GM19324 (cell line): ENCODE measurements at regions not wholly inside any gene's neighbourhood (a gene's known extent, or its start where the extent isn't known, plus 50 kb on each side); places are given as distances from the start of the nearest gene placed in this dataset.

Source experiments
- ATAC-seq: cut with Tn5 transposase; IDR thresholded peaks from one replicate; pipeline ENCODE4 v1.9.1; 2021; ENCODE audit warnings: mild to moderate bottlenecking, moderate library complexity; ENCODE audit not compliant: unreplicated experiment, low FRiP score

- no peak for ATAC-seq
These were observed 84.0 kb upstream of the TMEFF2 start for GRCh38 chr2:192278701-192279100.

- ATAC-seq = no peak
These were observed 82.9 kb upstream of the TMEFF2 start for GRCh38 chr2:192277494-192278109.

- ATAC-seq = no peak
These were observed 80.9 kb upstream of the TMEFF2 start for GRCh38 chr2:192275632-192276031.

- ATAC-seq = no peak
These were observed 72.8 kb upstream of the TMEFF2 start for GRCh38 chr2:192267484-192267883.

- ATAC-seq = no peak
These were observed 71.0 kb upstream of the TMEFF2 start for GRCh38 chr2:192265751-192266150.

GRCh38 chr2:192254444-192254843, 59.7 kb upstream of the TMEFF2 start:
- ATAC-seq = no peak

GRCh38 chr2:192253692-192254091, 59.0 kb upstream of the TMEFF2 start:
- no peak for ATAC-seq

- no peak for ATAC-seq
These were observed 56.2 kb upstream of the TMEFF2 start for GRCh38 chr2:192250961-192251360.

- ATAC-seq = no peak
These were observed 52.7 kb upstream of the TMEFF2 start for GRCh38 chr2:192247456-192247855.

GRCh38 chr2:192246297-192246696, 51.6 kb upstream of the TMEFF2 start:
- ATAC-seq = no peak

GRCh38 chr2:192245329-192245728, 50.6 kb upstream of the TMEFF2 start:
- no peak for ATAC-seq
